ENCODE measurements at regions not wholly inside any gene's neighbourhood (a gene's known extent, or its start where the extent isn't known, plus 50 kb on each side); places are given as distances from the start of the nearest gene placed in this dataset.

- H3K27ac ChIP-seq (replicated peaks) = no peak overlapping the region
- no peak overlapping the region for H3K4me3 ChIP-seq (replicated peaks; ENCODE audit: insufficient read depth, low read length)
- no peak for TF ChIP-seq POLR2AphosphoS5 (IDR thresholded peaks at IDR 0.05; ENCODE audit: low read depth)
Measured at GRCh38 chr7:26563406-26563805, 271.7 kb downstream of the SNX10 start.

GRCh38 chr7:26567266-26567665 lies 275.6 kb downstream of the SNX10 start:
- DNase-seq (ENCODE audit: low read depth in 1 of 2, low spot score in 1 of 2) = no peak
- H3K27me3 ChIP-seq (ENCODE audit: insufficient read depth, poor library complexity, severe bottlenecking) = no peaks in the 10 kb centered on the region
- no peak overlapping the region for H3K27ac ChIP-seq (replicated peaks)
- TF ChIP-seq GABPA (IDR thresholded peaks at IDR 0.05; ENCODE audit: low read depth) (no peak), SPI1 (IDR thresholded peaks at IDR 0.05; ENCODE audit: borderline replicate concordance, low read depth) (no peak), POLR2AphosphoS5 (IDR thresholded peaks at IDR 0.05; ENCODE audit: low read depth) (no peak)
- no peak overlapping the region for H3K4me3 ChIP-seq (replicated peaks; ENCODE audit: insufficient read depth, low read length)

More at GRCh38 chr7:26563406-26563805, 271.7 kb downstream of the SNX10 start:
- no peaks in the 10 kb centered on the region for H3K27me3 ChIP-seq (ENCODE audit: insufficient read depth, poor library complexity, severe bottlenecking)
- no peak for DNase-seq (ENCODE audit: low read depth in 1 of 2, low spot score in 1 of 2)

GRCh38 chr7:26574476-26574875 lies 282.8 kb downstream of the SNX10 start:
- no peak for DNase-seq (ENCODE audit: low read depth in 1 of 2, low spot score in 1 of 2)
- no peaks in the 10 kb centered on the region for H3K27me3 ChIP-seq (ENCODE audit: insufficient read depth, poor library complexity, severe bottlenecking)
- H3K4me3 ChIP-seq (replicated peaks; ENCODE audit: insufficient read depth, low read length) = no peak overlapping the region
- no peak overlapping the region for H3K27ac ChIP-seq (replicated peaks)
- no peak for TF ChIP-seq REST (IDR thresholded peaks at IDR 0.05; ENCODE audit: insufficient replicate concordance, low read depth)
- TF ChIP-seq SPI1 (IDR thresholded peaks at IDR 0.05; ENCODE audit: borderline replicate concordance, low read depth) = no peak
- no peak for TF ChIP-seq POLR2AphosphoS5 (IDR thresholded peaks at IDR 0.05; ENCODE audit: low read depth)
- TF ChIP-seq GABPA (IDR thresholded peaks at IDR 0.05; ENCODE audit: low read depth) = no peak
- no peak for TF ChIP-seq CTCF (IDR thresholded peaks at IDR 0.05; ENCODE audit: insufficient read depth, low read length)

- Histone ChIP-seq H3K27ac (replicated peaks) (no peak overlapping the region), H3K4me3 (replicated peaks; ENCODE audit: insufficient read depth, low read length) (no peak overlapping the region), H3K27me3 (ENCODE audit: insufficient read depth, poor library complexity, severe bottlenecking) (peaks cover 4% of the 10 kb centered on the region)
- TF ChIP-seq REST (IDR thresholded peaks at IDR 0.05; ENCODE audit: insufficient replicate concordance, low read depth) = no peak
- TF ChIP-seq CTCF (IDR thresholded peaks at IDR 0.05; ENCODE audit: insufficient read depth, low read length) = no peak
- no peak for TF ChIP-seq POLR2AphosphoS5 (IDR thresholded peaks at IDR 0.05; ENCODE audit: low read depth)
- no peak for TF ChIP-seq SPI1 (IDR thresholded peaks at IDR 0.05; ENCODE audit: borderline replicate concordance, low read depth)
- TF ChIP-seq GABPA (IDR thresholded peaks at IDR 0.05; ENCODE audit: low read depth) = no peak
- no peak for DNase-seq (ENCODE audit: low read depth in 1 of 2, low spot score in 1 of 2)
Measured at GRCh38 chr7:26580064-26580591, 284.3 kb downstream of the SKAP2 start.

GRCh38 chr7:26580711-26581110 lies 283.7 kb downstream of the SKAP2 start:
- DNase-seq (ENCODE audit: low read depth in 1 of 2, low spot score in 1 of 2) = no peak
- no peak overlapping the region for H3K4me3 ChIP-seq (replicated peaks; ENCODE audit: insufficient read depth, low read length)
- TF ChIP-seq GABPA (IDR thresholded peaks at IDR 0.05; ENCODE audit: low read depth) (no peak), CTCF (IDR thresholded peaks at IDR 0.05; ENCODE audit: insufficient read depth, low read length) (no peak), SPI1 (IDR thresholded peaks at IDR 0.05; ENCODE audit: borderline replicate concordance, low read depth) (no peak), POLR2AphosphoS5 (IDR thresholded peaks at IDR 0.05; ENCODE audit: low read depth) (no peak), REST (IDR thresholded peaks at IDR 0.05; ENCODE audit: insufficient replicate concordance, low read depth) (no peak)
- peaks cover 4% of the 10 kb centered on the region for H3K27me3 ChIP-seq (ENCODE audit: insufficient read depth, poor library complexity, severe bottlenecking)
- no peak overlapping the region for H3K27ac ChIP-seq (replicated peaks)

All from HL-60 (cell line).